Neutrophil (primary cell): ENCODE measurements at regions not wholly inside any gene's neighbourhood (a gene's known extent, or its start where the extent isn't known, plus 50 kb on each side); places are given as distances from the start of the nearest gene placed in this dataset.
"Not testable (repeated sequence)": the region's sequence is repeated elsewhere in the genome, so short reads cannot be mapped to it uniquely, and the experiment has no call there.

Experiments
- H3K27ac ChIP-seq: fragments of 200-600 bp; sonication (generic); 2 replicates; pipeline ENCODE4 v1.5.1; 2016; ENCODE audit warnings: mild to moderate bottlenecking, moderate library complexity
- H3K27me3 ChIP-seq: fragments of 200-600 bp; sonication (generic); 2 replicates; pipeline ENCODE4 v1.6.0; 2016; ENCODE audit warnings: mild to moderate bottlenecking
- H3K36me3 ChIP-seq: fragments of 200-600 bp; sonication (generic); 2 replicates; pipeline ENCODE4 v1.5.1; 2017
- H3K4me1 ChIP-seq, 2 experiments: fragments of 200-600 bp in 1 of 2; sonication (generic) in 1 of 2; 1 replicate in 1 of 2; 2 replicates in 1 of 2; pipeline versions ENCODE4 v1.5.1 to v1.6.1; 2013 to 2016; ENCODE audit warnings: low read depth in 1 of 2, low read length in 1 of 2, mild to moderate bottlenecking in 1 of 2, moderate library complexity in 1 of 2; ENCODE audit not compliant: control insufficient read depth in 1 of 2, insufficient read depth in 1 of 2
- H3K4me3 ChIP-seq, 2 experiments: fragments of 200-600 bp in 1 of 2; sonication (generic) in 1 of 2; 1 replicate in 1 of 2; 2 replicates in 1 of 2; pipeline ENCODE4 v1.5.1; 2013 to 2016; ENCODE audit warnings: low read depth in 1 of 2, low read length in 1 of 2, mild to moderate bottlenecking in 1 of 2, moderate library complexity in 1 of 2
- H3K9me3 ChIP-seq: fragments of 200-600 bp; sonication (generic); 2 replicates; pipeline ENCODE4 v1.5.1; 2016
- TF ChIP-seq, protein P1 (sequence below): fragments of 200-600 bp; sonication (generic); IDR thresholded peaks from 2 replicates; pipeline ENCODE4 v1.5.1; 2016; ENCODE audit warnings: antibody characterized with exemption

GRCh38 chr5:69010476-69010875, 83.3 kb upstream of the SLC30A5 start:
- Histone ChIP-seq H3K27ac (no peak overlapping the region), H3K4me3 (no peak overlapping the region), H3K36me3 (no peaks in the 10 kb centered on the region), H3K27me3 (peaks cover 14% of the 10 kb centered on the region), H3K9me3 (peaks cover 3% of the 10 kb centered on the region), H3K4me1 (no peaks in the 10 kb centered on the region)
- TF ChIP-seq, protein P1, sequence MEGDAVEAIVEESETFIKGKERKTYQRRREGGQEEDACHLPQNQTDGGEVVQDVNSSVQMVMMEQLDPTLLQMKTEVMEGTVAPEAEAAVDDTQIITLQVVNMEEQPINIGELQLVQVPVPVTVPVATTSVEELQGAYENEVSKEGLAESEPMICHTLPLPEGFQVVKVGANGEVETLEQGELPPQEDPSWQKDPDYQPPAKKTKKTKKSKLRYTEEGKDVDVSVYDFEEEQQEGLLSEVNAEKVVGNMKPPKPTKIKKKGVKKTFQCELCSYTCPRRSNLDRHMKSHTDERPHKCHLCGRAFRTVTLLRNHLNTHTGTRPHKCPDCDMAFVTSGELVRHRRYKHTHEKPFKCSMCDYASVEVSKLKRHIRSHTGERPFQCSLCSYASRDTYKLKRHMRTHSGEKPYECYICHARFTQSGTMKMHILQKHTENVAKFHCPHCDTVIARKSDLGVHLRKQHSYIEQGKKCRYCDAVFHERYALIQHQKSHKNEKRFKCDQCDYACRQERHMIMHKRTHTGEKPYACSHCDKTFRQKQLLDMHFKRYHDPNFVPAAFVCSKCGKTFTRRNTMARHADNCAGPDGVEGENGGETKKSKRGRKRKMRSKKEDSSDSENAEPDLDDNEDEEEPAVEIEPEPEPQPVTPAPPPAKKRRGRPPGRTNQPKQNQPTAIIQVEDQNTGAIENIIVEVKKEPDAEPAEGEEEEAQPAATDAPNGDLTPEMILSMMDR = no peak

DNA sequence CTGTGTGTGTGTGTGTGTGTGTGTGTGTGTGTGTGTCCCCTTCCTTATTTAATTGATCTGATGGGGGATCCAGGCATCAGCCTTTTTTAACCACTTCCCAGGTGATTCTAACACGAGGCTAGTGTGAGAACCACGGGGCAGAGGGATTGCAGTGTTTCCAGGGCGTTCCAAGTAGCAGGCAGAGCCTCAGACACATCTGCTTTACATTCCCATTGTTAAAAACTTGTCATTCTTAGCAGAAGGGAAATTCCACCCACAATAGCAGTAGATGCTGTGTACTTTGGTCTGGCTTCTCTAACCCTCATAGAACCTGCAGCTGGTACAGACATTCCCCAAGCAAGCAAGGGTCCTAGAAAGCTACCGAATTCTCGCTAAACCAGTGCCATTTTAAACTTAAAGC, 81.9 kb upstream of the SLC30A5 start:
- Histone ChIP-seq H3K4me3 (no peak overlapping the region), H3K4me1 (no peaks in the 10 kb centered on the region), H3K36me3 (no peaks in the 10 kb centered on the region), H3K27ac (no peak overlapping the region), H3K27me3 (peaks cover 14% of the 10 kb centered on the region), H3K9me3 (peaks cover 3% of the 10 kb centered on the region)
- TF ChIP-seq, protein P1 = no peak

GRCh38 chr5:69013481-69013880, 80.3 kb upstream of the SLC30A5 start:
- no peak overlapping the region for H3K4me3 ChIP-seq
- TF ChIP-seq, protein P1 = no peak
- peak overlapping the region; percentile 47 for H3K27ac ChIP-seq
- H3K36me3 ChIP-seq = no peaks in the 10 kb centered on the region
- peaks cover 3% of the 10 kb centered on the region for H3K9me3 ChIP-seq
- H3K27me3 ChIP-seq = no peaks in the 10 kb centered on the region
- H3K4me1 ChIP-seq = no peaks in the 10 kb centered on the region

- not testable (repeated sequence) for H3K27me3 ChIP-seq, H3K9me3 ChIP-seq, H3K4me3 ChIP-seq, H3K4me1 ChIP-seq, H3K36me3 ChIP-seq
- peak overlapping the region; percentile 68 for H3K27ac ChIP-seq
Observed at GRCh38 chr5:69014007-69014406, 79.8 kb upstream of the SLC30A5 start.

DNA sequence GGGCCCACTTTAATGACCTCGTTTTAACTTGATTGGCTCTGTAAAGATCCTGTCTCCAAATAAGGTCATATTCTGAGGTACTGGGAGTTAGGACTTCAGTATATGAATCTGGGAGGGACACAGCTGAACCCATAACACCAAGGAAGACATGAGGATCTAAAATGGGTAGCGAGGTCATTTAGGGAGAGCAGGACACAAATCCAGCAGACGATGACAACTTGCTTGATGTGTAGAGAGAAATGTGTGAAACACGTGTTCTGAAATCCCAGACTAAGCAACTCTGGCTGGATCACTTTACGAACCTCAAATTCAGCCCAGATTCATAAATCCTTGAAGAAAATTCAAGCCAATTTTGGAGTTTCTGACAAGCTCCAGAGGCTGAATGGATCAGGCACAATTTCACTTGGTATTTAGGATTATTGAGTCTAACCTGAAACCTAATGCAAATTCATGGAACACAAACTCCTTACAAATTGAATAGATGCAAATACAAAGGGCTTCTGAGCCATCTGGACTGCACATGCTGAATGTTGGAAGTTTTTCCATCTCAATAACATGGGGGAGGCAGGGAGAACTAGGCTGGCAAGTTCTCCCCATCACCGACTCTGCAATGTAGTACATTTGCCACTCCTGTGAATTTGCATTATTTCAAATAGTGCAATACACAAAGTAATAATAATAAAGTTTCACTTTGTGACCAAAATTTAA, 74.0 kb upstream of the SLC30A5 start:
- Histone ChIP-seq H3K9me3 (no peaks in the 10 kb centered on the region), H3K27ac (no peak overlapping the region), H3K36me3 (no peaks in the 10 kb centered on the region), H3K27me3 (no peaks in the 10 kb centered on the region), H3K4me1 (no peaks in the 10 kb centered on the region), H3K4me3 (no peak overlapping the region)
- TF ChIP-seq, protein P1 = no peak

- TF ChIP-seq, protein P1 = no peak
- H3K4me3 ChIP-seq = no peak overlapping the region
- no peaks in the 10 kb centered on the region for H3K4me1 ChIP-seq
- H3K9me3 ChIP-seq = no peaks in the 10 kb centered on the region
- no peaks in the 10 kb centered on the region for H3K36me3 ChIP-seq
- no peaks in the 10 kb centered on the region for H3K27me3 ChIP-seq
- no peak overlapping the region for H3K27ac ChIP-seq
Observed at GRCh38 chr5:69024241-69024651, 69.6 kb upstream of the SLC30A5 start.
